GM18861 (cell line): ENCODE measurements at regions not wholly inside any gene's neighbourhood (a gene's known extent, or its start where the extent isn't known, plus 50 kb on each side); places are given as distances from the start of the nearest gene placed in this dataset.

ENCODE experiments used
- ATAC-seq: cut with Tn5 transposase; IDR thresholded peaks from one replicate; pipeline ENCODE4 v1.9.1; 2021; ENCODE audit not compliant: unreplicated experiment

GRCh38 chr5:7330256-7330655 lies 65.7 kb upstream of the ADCY2 start:
- ATAC-seq, result no peak

GRCh38 chr5:7331131-7331530 lies 64.8 kb upstream of the ADCY2 start:
- ATAC-seq, result no peak
